ENCODE measurements at regions not wholly inside any gene's neighbourhood (a gene's known extent, or its start where the extent isn't known, plus 50 kb on each side); places are given as distances from the start of the nearest gene placed in this dataset.
"Not testable (repeated sequence)": the region's sequence is repeated elsewhere in the genome, so short reads cannot be mapped to it uniquely, and the experiment has no call there.

DNA sequence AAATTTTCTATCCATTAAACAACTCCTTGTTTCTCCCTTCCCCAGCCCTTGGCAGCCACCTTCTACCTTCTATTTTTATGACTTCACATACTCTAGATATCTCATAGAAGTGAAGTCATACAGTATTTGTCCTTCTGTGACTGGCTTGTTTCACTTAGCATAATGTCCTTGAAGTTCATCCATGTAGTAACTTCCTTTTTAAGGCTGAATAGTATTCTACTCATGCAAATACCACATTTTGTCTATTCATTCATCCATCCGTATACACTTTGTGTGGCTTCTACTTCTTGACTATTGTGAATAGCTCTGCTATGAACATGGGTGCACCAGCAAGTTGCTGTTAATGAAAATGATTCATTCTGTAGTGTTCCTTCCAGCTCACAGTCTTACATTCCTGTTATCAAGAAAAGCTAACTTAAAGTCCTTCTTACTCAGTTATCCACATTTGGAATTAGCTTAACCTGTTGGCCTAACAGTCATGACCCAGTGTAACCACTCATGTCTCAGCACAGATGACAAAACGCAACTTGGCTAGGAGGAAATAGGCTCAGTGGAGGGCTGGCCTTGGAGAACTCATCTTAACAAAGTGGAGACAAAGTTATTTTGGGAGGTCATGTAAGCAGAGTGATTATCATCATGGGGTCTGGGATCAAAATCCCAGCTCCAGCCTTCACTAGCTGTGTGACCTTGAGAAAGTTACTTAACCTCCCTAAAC, 129.7 kb upstream of the MAP3K1 start:
- no peak for DNase-seq

DNA sequence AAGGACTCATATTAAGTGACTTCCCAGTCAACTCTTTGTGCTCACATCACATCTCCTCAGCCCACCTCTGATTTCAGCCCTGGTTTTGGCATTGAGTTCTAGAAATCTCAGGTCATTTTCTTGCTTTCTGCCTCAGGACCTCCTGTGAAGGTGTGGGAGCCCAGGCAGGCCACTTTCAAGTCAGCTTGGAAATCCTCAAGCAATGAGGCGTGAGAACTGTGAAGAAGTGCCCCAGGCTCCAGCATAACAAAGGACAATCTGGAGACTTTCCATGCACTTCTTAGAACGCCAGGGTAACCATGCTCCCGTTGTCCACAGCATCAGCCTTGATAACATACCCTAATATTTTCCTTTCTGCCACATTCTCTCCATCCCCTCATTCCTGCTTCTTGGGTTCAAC, 131.2 kb upstream of the MAP3K1 start:
- no peak for DNase-seq

DNA sequence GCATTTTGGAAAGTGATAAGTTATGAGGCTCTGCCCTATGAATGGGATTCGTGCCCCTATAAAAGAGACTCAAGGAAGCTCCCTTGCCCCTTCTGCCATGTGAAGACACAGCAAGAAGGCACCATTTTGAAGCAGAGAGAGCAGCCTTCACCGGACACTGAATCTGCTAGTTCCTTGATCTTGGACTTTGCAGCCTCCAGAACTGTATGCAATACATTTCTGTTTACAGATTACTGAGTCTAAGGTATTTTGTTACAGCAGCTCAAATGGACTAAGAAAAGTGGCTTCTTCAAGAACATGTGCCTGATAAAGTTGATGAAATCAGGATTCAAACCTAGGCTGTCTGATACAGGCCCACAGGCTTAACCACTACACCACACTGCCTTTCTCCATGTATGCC, 131.6 kb upstream of the MAP3K1 start:
- no peak for DNase-seq

DNA sequence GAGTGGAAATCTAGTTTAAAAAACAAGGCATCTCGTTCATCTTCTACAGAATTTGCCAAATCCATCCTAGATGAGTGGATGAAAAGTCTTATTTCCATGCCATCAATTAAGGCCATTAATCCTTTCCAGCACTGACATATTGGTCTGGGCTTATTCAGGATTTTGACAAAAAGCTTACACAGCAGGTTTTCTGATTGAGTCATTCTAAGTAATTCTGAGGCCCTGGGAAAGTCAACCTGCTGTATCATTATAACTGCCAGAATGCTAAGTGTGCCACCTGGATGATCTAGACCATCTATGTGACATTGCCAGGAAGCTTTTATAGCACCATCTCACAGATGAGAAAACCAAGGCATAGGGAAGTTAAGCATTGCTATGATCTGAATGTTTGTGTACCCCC, 132.1 kb upstream of the MAP3K1 start:
- no peak for DNase-seq

DNA sequence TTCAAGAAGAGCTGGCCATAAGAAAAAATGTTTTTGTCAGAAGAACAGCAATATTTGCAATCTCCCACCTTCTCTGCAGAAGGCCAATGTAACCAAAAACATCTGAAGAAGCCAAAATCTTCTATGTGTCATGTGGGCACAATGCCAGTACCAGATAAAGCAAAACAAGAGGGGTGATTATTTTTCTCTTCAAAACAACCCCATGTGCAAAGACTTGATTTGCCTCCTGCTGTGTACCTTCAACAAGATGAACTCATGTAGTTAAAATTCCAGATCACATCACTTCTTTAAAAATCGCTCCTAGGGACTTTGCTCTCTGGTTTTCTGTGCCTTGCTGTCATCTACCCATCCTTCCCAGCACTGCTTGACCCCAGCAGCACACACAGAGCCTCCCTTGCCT, 134.0 kb upstream of the MAP3K1 start:
- no peak for DNase-seq

DNA sequence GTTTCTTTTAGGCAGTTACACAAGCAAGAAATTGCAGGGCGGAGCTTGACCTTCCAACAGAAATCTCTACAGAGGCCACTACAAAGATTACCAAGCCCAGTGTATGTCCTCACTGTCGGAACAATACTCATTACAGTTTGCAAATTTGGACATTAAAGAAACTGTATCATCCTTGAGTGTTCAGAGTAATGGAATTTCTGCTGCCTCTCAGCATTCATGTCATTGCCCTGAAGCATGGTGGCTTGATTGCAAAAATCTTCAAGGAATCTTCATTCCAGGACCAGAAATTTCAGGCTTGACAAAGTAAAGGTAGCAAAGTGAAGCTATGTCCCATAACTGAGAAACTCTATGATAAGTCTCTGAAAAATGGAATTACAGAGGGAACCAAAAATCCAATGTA, 134.6 kb upstream of the MAP3K1 start:
- DNase-seq: no peak

DNA sequence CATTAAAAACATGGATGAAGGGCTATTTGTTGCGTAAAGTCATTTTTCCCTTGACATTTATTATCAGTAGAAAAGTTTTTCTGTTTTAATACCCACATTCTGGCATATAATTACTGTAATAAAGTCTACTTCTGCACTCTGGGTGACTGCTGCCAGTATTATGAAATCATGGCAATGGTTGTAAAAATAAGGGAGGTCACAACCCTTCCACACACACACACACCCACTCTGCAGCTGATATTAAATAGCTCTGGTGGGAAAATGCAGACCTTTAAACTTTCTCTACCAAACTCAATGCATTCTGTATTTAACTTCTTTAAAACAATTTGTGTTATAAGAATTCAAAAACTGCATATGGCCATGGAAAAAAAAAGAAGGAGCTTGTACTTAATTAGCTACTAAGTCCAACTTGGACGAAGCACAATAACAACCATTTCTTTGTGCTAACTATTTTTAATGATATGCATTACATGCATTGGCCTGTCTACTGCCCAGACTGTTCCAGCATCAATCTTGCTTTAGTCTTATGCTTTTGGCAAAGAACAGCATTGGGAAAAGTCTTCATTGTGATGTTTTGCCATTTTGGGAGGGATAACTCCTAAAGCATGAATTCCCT, 137.6 kb upstream of the MAP3K1 start:
- DNase-seq: no peak

DNA sequence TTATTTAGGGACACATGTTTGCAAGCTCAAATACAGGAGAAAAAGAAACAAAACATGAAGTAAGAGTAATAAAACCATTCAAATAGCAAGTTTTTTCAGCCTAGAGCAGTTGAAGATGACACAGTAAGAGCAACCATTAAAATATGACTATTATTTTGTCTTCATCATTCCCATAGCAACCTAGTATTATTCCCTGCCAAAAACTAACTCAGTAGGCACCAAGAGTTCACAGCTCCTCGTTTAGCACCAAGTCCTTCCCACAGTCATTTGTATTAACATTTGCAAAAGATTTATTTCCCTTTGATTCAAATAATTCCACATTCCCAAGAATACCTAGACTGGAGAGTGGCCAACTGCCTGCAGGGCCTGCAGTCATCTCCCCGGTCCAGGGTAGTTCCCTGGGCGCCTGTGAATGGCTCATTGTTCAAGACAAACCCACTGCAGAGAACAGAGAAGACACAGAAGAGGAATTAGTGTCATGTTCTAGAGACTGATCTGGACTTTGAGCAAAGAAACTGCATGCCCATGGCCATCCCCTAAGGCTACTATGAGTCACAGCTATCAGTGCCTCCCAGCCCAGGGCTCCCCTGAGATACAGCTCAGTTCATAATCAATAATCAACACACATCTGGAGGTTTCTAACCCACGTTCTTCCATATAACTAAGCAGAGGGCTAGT, 139.1 kb upstream of the MAP3K1 start:
- no peak for DNase-seq

DNA sequence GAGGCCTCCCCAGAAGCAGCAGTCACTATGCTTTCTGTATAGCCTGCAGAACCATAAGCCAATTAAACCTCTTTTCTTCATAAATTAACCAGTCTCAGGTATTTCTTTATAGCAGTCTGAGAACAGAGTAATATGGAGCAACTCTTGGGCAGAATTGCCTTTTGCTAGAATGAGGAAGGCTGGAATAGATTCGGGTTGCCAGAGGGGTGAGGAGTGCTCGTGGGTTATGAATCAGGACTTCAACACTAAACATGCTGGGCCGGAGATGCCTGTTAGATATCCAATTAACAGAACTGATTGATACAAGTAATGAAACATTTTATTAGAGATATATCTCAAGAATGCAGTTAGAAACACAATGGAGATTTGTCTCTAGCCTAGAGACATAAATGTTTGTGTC, 140.9 kb upstream of the MAP3K1 start:
- DNase-seq: no peak

DNA sequence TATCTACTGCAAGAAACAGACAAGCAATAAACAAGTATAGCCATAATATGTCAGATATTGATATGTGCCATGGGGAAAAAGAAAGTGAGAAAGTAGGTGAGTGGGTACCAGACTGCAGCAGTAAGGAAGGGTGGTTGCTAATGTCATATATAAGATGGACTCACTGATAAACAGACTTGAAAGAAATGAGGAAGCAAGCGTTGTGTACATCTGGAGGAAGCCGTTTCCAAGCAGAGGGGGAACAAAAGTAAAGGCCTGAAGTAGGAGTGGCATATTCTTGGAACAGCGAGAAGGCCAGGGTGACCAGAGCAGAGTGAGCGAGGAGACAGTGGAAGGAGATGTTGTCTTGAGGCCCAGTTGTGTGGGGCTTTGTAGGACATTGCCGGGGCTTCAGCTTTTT, 142.2 kb upstream of the MAP3K1 start:
- no peak for DNase-seq

DNA sequence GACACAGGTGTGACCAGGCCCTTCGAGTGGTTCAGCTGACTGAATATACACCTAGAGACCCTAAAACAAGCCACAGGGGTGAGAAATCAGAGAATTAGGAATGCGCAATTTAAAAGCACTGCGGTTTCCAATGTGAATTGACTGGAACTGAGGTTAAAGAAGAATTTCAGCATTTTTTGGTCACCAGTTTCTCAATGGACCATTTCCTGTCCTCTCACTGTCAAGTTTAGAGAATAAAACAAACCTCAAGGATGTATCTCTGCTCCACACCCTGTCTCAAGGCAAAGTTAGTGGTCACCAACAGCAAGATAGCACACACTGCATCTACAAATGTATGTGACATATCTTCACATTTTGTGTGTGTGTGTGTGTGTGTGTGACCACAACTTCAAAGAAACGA, 143.8 kb upstream of the MAP3K1 start:
- DNase-seq: no peak

DNA sequence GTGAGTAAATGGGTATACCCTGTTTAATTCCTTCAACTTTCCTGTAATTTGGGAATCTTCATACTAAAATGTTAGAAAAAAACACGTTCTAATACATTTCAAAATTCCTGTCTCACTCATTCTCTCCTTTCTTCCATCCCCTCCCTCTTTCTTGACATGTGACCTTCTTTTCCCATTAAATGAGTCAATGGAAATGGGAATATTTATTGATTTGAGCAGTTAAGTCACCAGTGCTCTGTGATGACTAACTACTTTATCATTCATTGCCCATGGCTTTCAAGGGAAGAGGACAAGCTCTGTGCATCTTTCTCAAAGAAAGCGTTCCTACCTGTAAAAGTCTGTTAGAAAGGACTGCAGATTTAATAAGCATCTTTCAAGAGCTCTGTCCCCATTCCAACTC, 144.4 kb upstream of the MAP3K1 start:
- DNase-seq: no peak

DNA sequence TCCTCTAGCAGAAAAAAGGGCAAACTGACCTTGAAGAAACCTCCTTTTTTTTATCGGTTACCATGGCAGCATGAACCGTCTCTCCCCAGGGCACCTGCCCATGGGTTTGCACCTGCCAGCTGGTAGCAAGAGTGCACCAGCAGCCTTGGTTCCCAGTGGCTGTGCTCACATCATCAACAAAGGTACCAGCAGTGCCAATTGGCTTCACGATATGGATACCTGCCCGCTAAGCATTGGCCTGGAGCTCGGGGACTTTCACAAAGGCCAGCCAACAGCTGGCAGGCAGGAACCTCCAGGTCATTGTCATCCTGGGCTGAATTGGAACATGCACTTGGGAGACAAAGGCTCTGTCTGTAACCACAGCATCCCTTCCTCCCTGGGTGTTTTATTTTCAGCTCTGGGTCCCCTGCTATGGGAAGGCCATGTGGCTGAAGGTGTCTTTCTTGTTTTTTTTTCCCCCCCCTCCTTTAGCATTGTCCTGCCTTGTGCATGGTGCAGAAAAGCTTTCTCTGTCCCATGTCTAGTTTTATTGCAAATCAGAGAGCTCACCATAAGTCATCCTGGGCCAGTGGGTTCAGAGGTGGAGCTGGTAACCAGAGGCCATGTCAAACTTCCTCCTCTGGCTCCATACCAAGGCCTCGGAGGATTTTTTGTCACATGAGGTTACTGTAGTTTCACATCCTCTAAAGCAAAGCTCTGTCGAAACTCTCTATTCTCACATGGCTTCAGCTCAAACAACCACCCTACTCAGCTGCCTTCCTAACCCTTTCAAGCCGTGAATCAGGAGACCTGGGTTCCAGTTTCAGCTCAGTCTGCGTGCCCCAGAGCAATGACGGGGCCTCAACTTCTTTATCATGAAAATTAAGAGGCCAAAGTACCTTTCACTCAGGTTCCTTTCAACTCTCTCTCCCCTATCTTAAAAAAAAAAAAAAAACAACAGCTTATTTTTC, 145.5 kb upstream of the MAP3K1 start:
- DNase-seq: peak; percentile 66

DNA sequence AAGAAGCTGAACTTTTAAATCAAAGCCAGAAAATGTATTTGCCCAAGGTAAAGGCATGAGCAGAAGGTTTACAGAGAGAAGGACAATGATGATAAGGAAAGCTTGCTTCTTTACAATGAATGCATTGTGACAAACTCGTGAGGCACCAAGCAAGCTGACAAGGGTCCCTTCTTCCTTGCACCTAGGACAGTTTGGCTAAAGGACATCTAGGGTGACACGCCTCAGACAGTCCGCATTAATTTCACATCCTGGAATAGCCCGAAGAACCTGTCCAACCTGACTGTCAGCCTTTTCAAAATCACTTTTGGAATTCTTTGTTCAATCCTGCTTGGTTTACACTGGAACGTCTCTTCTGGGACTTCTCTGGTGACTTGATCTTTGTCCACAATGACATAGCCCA, 146.4 kb upstream of the MAP3K1 start:
- DNase-seq: no peak

DNA sequence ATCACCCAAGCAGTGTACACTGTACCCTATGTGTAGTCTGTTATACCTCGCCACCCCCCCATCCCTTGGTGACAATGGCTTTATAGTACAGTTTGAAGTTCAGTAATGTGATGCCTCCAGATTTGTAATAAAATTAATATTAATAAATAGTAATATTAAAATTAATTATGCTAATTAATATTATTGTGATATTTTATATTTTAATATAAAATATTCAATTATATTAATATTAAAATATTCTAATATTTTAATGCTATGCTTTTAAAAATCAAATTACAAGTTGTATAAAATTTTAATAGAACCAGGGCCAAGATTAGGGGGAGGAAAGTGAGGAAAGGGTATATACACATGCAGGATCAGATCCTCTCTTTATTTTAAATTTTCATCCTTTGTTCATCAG, 147.7 kb upstream of the MAP3K1 start:
- no peak for DNase-seq

DNA sequence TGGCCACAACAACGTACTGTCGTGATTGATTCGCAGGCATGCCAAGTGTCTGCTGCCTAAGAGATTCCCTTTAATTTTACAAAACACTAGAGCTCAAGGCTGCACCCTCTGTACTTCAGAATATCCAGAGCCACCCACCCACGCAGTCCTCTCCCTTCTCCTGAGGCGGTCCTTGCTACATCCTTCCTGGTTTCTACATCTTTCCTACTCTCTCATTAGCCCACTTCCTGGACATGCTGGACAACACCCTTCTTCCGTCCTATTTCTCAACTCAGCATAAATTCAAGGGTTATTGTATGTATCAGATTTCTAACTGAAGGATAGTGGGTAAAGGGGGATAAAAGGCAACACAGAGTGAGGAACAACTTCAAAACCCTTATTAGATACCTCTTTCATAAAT, 148.4 kb upstream of the MAP3K1 start:
- DNase-seq: no peak

DNA sequence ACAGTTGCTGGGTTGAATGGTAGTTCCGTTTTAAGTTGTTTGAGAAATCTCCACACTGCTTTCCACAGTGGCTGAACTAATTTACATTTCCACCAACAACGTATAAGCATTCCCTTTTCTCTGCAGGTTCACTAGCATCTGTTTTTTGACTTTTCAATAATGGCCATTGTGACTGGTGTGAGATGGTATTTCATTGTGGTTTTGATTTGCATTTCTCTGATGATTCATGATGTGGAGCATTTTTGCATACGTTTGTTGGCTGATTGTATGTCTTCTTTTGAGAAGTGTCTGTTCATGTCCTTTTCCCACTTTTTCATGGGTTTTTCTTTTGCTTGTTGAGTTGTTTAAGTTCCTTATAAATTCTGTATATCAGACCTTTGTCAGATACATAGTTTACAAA, 150.2 kb upstream of the MAP3K1 start:
- not testable (repeated sequence) for DNase-seq

DNA sequence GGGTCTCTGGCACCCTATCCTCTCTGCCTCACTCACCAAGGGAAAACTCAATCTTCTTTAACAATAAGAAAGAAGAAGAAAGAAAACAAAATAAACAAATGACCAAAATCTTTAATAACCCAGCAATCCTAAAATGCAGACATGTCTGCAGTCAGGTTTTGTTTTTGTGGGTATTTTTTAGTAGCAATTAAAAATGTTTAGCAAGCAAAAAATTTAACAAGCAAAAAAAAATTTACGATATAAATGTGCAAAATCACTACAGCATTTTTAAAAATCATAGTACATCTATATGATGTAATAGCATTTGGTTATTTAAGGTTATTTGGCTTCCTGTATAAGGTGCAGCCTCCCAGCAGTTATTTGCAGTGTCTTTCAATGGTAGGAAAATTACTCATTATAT, 151.3 kb upstream of the MAP3K1 start:
- DNase-seq: no peak

DNA sequence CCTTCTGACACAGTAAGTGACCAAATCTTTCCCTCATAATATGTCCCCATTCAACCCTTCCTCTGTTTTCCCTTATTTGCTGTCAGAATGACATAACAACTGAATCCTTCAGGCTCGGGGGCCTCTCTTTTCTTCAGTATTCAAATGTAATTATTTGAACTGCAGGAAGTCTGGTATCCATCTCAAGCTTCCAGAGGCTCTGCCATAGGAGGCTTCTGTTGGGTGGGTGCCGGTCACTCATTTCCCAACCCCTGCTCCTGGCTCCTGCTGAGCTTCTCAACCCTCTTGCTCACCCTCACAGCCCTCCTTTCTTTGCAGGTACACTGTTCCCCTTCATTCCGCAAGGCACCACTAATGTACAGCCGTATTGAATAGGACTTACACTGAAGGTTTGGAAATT, 151.8 kb upstream of the MAP3K1 start:
- no peak for DNase-seq

DNA sequence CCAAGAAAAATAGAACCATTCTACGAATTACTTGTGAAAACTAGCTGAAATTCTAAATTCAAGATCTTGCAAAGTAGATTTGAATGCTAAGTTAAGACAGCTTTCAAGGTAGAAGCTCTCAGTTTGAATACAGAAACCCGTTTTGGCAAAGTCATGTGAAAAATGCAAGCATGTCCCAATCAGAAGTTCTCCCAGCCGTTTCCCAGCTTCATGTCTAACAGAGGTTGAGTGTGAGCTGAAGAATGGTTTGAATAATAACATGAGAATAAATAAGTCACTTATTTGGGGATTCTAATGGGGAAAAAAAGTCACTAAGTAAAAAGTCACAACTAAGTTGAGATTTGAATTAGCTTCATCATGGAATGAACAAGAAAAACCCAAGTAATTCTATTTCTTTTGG, 152.5 kb upstream of the MAP3K1 start:
- no peak for DNase-seq

DNA sequence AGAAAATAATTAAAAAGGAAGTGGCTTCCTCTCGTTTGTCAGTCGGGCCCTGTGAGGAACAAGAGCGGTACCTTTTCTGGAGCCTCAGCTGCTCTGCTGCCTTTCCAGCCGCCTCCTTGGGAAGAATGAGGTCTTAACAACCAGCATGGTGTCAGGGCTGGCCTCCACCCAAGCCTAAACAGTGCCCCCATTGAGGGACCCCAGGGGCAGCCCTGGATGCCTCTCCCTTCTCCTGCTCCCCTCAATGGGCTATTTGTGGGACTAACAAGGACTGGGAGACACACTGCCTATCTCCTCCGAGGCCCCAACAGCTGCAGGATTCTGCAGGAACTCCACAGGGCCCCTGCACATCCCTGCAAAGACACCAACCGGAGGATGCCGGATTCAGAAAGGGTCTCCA, 155.4 kb upstream of the MAP3K1 start:
- DNase-seq: no peak

DNA sequence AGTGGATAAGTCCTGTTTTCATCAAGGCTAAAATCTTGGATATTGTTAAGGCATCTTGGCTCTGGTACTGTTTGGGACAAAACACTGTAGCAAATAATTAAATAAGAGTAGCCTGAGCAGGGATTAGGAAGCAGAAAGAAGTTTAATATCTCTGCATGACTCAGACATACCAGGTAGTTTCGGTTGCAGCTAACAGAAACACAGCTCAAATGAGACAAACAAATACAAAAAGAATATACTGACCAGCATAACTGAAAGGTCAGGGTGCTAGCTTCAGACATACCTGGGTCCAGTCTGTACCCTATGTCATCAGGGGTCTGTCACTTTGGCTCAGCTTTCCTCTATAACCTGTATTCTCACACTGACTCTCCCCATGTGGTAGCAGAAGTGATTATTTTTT, 156.4 kb upstream of the MAP3K1 start:
- no peak for DNase-seq
